ENCODE measurements at regions not wholly inside any gene's neighbourhood (a gene's known extent, or its start where the extent isn't known, plus 50 kb on each side); places are given as distances from the start of the nearest gene placed in this dataset.

GRCh38 chr19:31109636-31110035, 239.6 kb downstream of the TSHZ3 start:
- TF ChIP-seq, protein P1, sequence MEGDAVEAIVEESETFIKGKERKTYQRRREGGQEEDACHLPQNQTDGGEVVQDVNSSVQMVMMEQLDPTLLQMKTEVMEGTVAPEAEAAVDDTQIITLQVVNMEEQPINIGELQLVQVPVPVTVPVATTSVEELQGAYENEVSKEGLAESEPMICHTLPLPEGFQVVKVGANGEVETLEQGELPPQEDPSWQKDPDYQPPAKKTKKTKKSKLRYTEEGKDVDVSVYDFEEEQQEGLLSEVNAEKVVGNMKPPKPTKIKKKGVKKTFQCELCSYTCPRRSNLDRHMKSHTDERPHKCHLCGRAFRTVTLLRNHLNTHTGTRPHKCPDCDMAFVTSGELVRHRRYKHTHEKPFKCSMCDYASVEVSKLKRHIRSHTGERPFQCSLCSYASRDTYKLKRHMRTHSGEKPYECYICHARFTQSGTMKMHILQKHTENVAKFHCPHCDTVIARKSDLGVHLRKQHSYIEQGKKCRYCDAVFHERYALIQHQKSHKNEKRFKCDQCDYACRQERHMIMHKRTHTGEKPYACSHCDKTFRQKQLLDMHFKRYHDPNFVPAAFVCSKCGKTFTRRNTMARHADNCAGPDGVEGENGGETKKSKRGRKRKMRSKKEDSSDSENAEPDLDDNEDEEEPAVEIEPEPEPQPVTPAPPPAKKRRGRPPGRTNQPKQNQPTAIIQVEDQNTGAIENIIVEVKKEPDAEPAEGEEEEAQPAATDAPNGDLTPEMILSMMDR (conservative IDR thresholded peaks at IDR 0.05; ENCODE audit: low read length): no peak
- no peak for TF ChIP-seq EZH2phosphoT487 (IDR thresholded peaks at IDR 0.05; ENCODE audit: borderline replicate concordance, low read depth, low read length)
